Hepatocyte (in vitro differentiated cells): ENCODE measurements at regions not wholly inside any gene's neighbourhood (a gene's known extent, or its start where the extent isn't known, plus 50 kb on each side); places are given as distances from the start of the nearest gene placed in this dataset.

Source experiments
- CTCF ChIP-seq: fragments of 200-600 bp; sonication (generic); IDR thresholded peaks from 2 replicates; pipeline ENCODE4 v1.5.1; 2016; ENCODE audit warnings: antibody characterized with exemption, mild to moderate bottlenecking; ENCODE audit not compliant: poor library complexity
- EZH2 ChIP-seq: fragments of 200-600 bp; sonication (generic); IDR thresholded peaks from 2 replicates; pipeline ENCODE4 v1.6.1; 2016; ENCODE audit warnings: antibody characterized with exemption, mild to moderate bottlenecking, borderline replicate concordance

GRCh38 chr1:114232691-114233090, 79.0 kb upstream of the SYT6 start:
- TF ChIP-seq CTCF (no peak), EZH2 (no peak)
